ENCODE measurements at regions not wholly inside any gene's neighbourhood (a gene's known extent, or its start where the extent isn't known, plus 50 kb on each side); places are given as distances from the start of the nearest gene placed in this dataset.

GRCh38 chr2:18899725-18900124 lies 310.4 kb upstream of the NT5C1B start:
- Histone ChIP-seq H3K36me3 (no peaks in the 10 kb centered on the region), H3K9me3 (no peaks in the 10 kb centered on the region), H3K27ac (peak overlapping the region in 1 of 2 donors; percentile 60), H3K4me3 (no peak overlapping the region), H3K4me1 (peaks cover 0 to 7% of the 10 kb centered on the region in 2 donors), H3K27me3 (no peaks in the 10 kb centered on the region)
- DNase-seq: no peak
- no peak for TF ChIP-seq CTCF (IDR thresholded peaks at IDR 0.05)
- no peak for TF ChIP-seq POLR2A (IDR thresholded peaks at IDR 0.05)
- intact Hi-C loops (cut with DNase I; ENCODE audit: low total_unique reads): no loop called here

GRCh38 chr2:18898271-18898670 lies 308.9 kb upstream of the NT5C1B start:
- no peak overlapping the region for H3K4me3 ChIP-seq
- intact Hi-C loops (cut with DNase I; ENCODE audit: low total_unique reads): no loop called here
- no peak for DNase-seq

GRCh38 chr2:18896125-18896764 lies 306.9 kb upstream of the NT5C1B start:
- Histone ChIP-seq H3K27ac (no peak overlapping the region), H3K4me3 (no peak overlapping the region), H3K9me3 (no peaks in the 10 kb centered on the region), H3K36me3 (no peaks in the 10 kb centered on the region), H3K27me3 (no peaks in the 10 kb centered on the region), H3K4me1 (peaks cover 0 to 2% of the 10 kb centered on the region in 2 donors)
- TF ChIP-seq CTCF (IDR thresholded peaks at IDR 0.05) (no peak), POLR2A (IDR thresholded peaks at IDR 0.05) (no peak)
- intact Hi-C loops (cut with DNase I; ENCODE audit: low total_unique reads): no loop called here
- no peak for DNase-seq

More at GRCh38 chr2:18898271-18898670, 308.9 kb upstream of the NT5C1B start:
- H3K27me3 ChIP-seq: no peaks in the 10 kb centered on the region
- peaks cover 0 to 7% of the 10 kb centered on the region in 2 donors for H3K4me1 ChIP-seq
- TF ChIP-seq POLR2A (IDR thresholded peaks at IDR 0.05): no peak
- TF ChIP-seq CTCF (IDR thresholded peaks at IDR 0.05): no peak
- H3K36me3 ChIP-seq: no peaks in the 10 kb centered on the region
- H3K27ac ChIP-seq: no peak overlapping the region
- H3K9me3 ChIP-seq: no peaks in the 10 kb centered on the region

- Histone ChIP-seq H3K27ac (no peak overlapping the region), H3K4me3 (no peak overlapping the region), H3K36me3 (no peaks in the 10 kb centered on the region), H3K9me3 (no peaks in the 10 kb centered on the region), H3K27me3 (no peaks in the 10 kb centered on the region), H3K4me1 (peaks cover 0 to 4% of the 10 kb centered on the region in 2 donors)
- TF ChIP-seq CTCF (IDR thresholded peaks at IDR 0.05) (no peak), POLR2A (IDR thresholded peaks at IDR 0.05) (no peak)
- no peak for DNase-seq
- intact Hi-C loops (cut with DNase I; ENCODE audit: low total_unique reads): no loop called here
Observed at GRCh38 chr2:18891600-18892345, 302.4 kb upstream of the NT5C1B start.
